HCT116 (cell line): ENCODE measurements at regions not wholly inside any gene's neighbourhood (a gene's known extent, or its start where the extent isn't known, plus 50 kb on each side); places are given as distances from the start of the nearest gene placed in this dataset.

ENCODE experiments used
- EZH2 ChIP-seq: fragments of 200-600 bp; sonication (generic); IDR thresholded peaks from 2 replicates; pipeline ENCODE4 v1.6.1; 2017; ENCODE audit warnings: antibody characterized with exemption, mixed run types
- POLR2A ChIP-seq: IDR thresholded peaks from 2 replicates; pipeline ENCODE4 v1.7.0; 2011; ENCODE audit warnings: borderline replicate concordance; ENCODE audit not compliant: insufficient read depth, insufficient read length; ENCODE audit errors: extremely low read depth
- POLR2AphosphoS5 ChIP-seq: IDR thresholded peaks from 2 replicates; pipeline ENCODE4 v1.6.1; 2011; ENCODE audit warnings: mild to moderate bottlenecking, low read depth, low read length, moderate library complexity
- RAD21 ChIP-seq: IDR thresholded peaks from 2 replicates; pipeline ENCODE4 v1.6.1; 2012; ENCODE audit warnings: low read depth, mild to moderate bottlenecking
- SP1 ChIP-seq: IDR thresholded peaks from 2 replicates; pipeline ENCODE4 v1.6.1; 2012; ENCODE audit warnings: low read depth
- YY1 ChIP-seq: IDR thresholded peaks from 2 replicates; pipeline ENCODE4 v1.6.1; 2011; ENCODE audit warnings: low read length, low read depth, moderate library complexity, mild to moderate bottlenecking; ENCODE audit not compliant: insufficient replicate concordance; ENCODE audit errors: extremely low read depth
- TF ChIP-seq, protein P1 (sequence below), 3 experiments: fragments of 200-600 bp in 1 of 3; sonication (generic) in 1 of 3; IDR thresholded peaks in 2 of 3; conservative IDR thresholded peaks in 1 of 3; 2 replicates each; pipeline ENCODE4 v1.5.1; 2012 to 2017; ENCODE audit warnings: low read depth in 2 of 3, low read length in 2 of 3, antibody characterized with exemption in 1 of 3, borderline replicate concordance in 1 of 3, control low read depth in 1 of 3, mild to moderate bottlenecking in 1 of 3, mixed read lengths in 1 of 3, mixed run types in 1 of 3, moderate library complexity in 1 of 3; ENCODE audit not compliant: insufficient read depth in 1 of 3

- TF ChIP-seq, protein P1, sequence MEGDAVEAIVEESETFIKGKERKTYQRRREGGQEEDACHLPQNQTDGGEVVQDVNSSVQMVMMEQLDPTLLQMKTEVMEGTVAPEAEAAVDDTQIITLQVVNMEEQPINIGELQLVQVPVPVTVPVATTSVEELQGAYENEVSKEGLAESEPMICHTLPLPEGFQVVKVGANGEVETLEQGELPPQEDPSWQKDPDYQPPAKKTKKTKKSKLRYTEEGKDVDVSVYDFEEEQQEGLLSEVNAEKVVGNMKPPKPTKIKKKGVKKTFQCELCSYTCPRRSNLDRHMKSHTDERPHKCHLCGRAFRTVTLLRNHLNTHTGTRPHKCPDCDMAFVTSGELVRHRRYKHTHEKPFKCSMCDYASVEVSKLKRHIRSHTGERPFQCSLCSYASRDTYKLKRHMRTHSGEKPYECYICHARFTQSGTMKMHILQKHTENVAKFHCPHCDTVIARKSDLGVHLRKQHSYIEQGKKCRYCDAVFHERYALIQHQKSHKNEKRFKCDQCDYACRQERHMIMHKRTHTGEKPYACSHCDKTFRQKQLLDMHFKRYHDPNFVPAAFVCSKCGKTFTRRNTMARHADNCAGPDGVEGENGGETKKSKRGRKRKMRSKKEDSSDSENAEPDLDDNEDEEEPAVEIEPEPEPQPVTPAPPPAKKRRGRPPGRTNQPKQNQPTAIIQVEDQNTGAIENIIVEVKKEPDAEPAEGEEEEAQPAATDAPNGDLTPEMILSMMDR (IDR thresholded peaks at IDR 0.05 in 2 of 3, conservative IDR thresholded peaks at IDR 0.05 in 1 of 3; ENCODE audit: borderline replicate concordance in 1 of 3, insufficient read depth in 1 of 3, low read depth in 2 of 3, low read length in 2 of 3) = no peak
- TF ChIP-seq SP1 = no peak
- no peak for TF ChIP-seq EZH2
- no peak for TF ChIP-seq POLR2A
- no peak for TF ChIP-seq RAD21
- no peak for TF ChIP-seq POLR2AphosphoS5
- no peak for TF ChIP-seq YY1
These were observed 171.5 kb downstream of the DLEU7 start for GRCh38 chr13:50672025-50672424.
